Transverse colon (tissue), 4 donors: ENCODE measurements at regions not wholly inside any gene's neighbourhood (a gene's known extent, or its start where the extent isn't known, plus 50 kb on each side); places are given as distances from the start of the nearest gene placed in this dataset.
"Not testable (repeated sequence)": the region's sequence is repeated elsewhere in the genome, so short reads cannot be mapped to it uniquely, and the experiment has no call there.

ENCODE experiments used
- DNase-seq: peaks from one replicate; pipeline ENCODE4 v3.0.0-alpha.2; 2019
- H3K27ac ChIP-seq, 4 donors: fragments of 200-600 bp; sonication (generic); 2 replicates each; pipeline ENCODE4 v1.5.1; 2016 to 2018; ENCODE audit warnings: inconsistent platforms in 4 of 4
- H3K27me3 ChIP-seq: fragments of 200-600 bp; sonication (generic); 2 replicates; pipeline ENCODE4 v1.5.1; 2017; ENCODE audit warnings: inconsistent platforms
- H3K36me3 ChIP-seq, 4 donors: fragments of 200-600 bp; sonication (generic); 2 replicates each; pipeline ENCODE4 v1.5.1; 2017 to 2019; ENCODE audit warnings: inconsistent platforms in 4 of 4
- H3K4me1 ChIP-seq, 4 donors: fragments of 200-600 bp; sonication (generic); 2 replicates each; pipeline ENCODE4 v1.5.1; 2017 to 2020; ENCODE audit warnings: inconsistent platforms in 4 of 4
- H3K4me3 ChIP-seq, 4 donors: fragments of 200-600 bp; sonication (generic); 1 replicate in 1 of 4; 2 replicates in 3 of 4; pipeline versions ENCODE4 v1.5.1 to v1.6.1; 2017 to 2019; ENCODE audit warnings: inconsistent platforms in 4 of 4
- H3K9me3 ChIP-seq, 2 donors: fragments of 200-600 bp; sonication (generic); 2 replicates each; pipeline ENCODE4 v1.5.1; 2017 to 2019; ENCODE audit warnings: inconsistent platforms in 2 of 2
- CTCF ChIP-seq, 5 experiments: fragments of 200-600 bp in 3 of 5; fragments of 450-650 bp in 2 of 5; sonication (generic) in 3 of 5; IDR thresholded peaks; 1 replicate in 2 of 5; 2 replicates in 3 of 5; pipeline ENCODE4 v1.5.1; 2016 to 2017; ENCODE audit warnings: antibody characterized with exemption in 5 of 5, inconsistent platforms in 3 of 5, mild to moderate bottlenecking in 2 of 5, moderate library complexity in 1 of 5
- EP300 ChIP-seq: sonication (generic); formaldehyde crosslinking; IDR thresholded peaks from one replicate; pipeline ENCODE4 v1.6.1; 2017; ENCODE audit warnings: antibody characterized with exemption, low read depth
- POLR2A ChIP-seq: fragments of 450-650 bp; IDR thresholded peaks from one replicate; pipeline ENCODE4 v1.6.1; 2016; ENCODE audit warnings: antibody characterized with exemption, mild to moderate bottlenecking, moderate library complexity
- POLR2AphosphoS5 ChIP-seq, 3 donors: sonication (generic); formaldehyde crosslinking; IDR thresholded peaks; one replicate each; pipeline ENCODE4 v1.6.1; 2016; ENCODE audit warnings: antibody characterized with exemption in 3 of 3
- WGBS, 2 donors: methylation state at CpG; one replicate each; pipeline ENCODE4 v1.1.5; 2018; ENCODE audit warnings: low coverage in 1 of 2; 5-methylcytosine and 5-hydroxymethylcytosine counted together
- in situ Hi-C, 4 donors: fragments of 200-750 bp; cut with MboI; loops; one replicate each; pipeline versions ENCODE4 v1.15.0 to v1.15.1; 2017; ENCODE audit warnings: low sequenced_read_pairs in 3 of 4, low pct_ligation_motif_present in 1 of 4, low pct_unique_long_range_greater_than_20kb in 1 of 4
- intact Hi-C: fragments of 100-400 bp; cut with DNase I; formaldehyde crosslinking; loops from one replicate; pipeline ENCODE4 v1.15.1; 2023; ENCODE audit warnings: low total_unique reads

GRCh38 chr3:5768281-5768945 is 580.9 kb downstream of the EDEM1 start:
- Histone ChIP-seq H3K36me3 (no peaks in the 10 kb centered on the region), H3K27ac (no peak overlapping the region), H3K9me3 (no peaks in the 10 kb centered on the region), H3K4me1 (no peaks in the 10 kb centered on the region), H3K4me3 (no peak overlapping the region), H3K27me3 (no peaks in the 10 kb centered on the region)
- TF ChIP-seq POLR2A (no peak), POLR2AphosphoS5 (IDR thresholded peaks at IDR 0.05) (no peak), EP300 (no peak), CTCF (IDR thresholded peaks at IDR 0.05) (no peak)
- no peak for DNase-seq
- intact Hi-C loops = no loop called here
- WGBS, 2 donors = 54 to 70% methylated on average over 6 of the region's 6 CpGs
- in situ Hi-C loops = no loop called here

GRCh38 chr3:5769825-5770224 is 582.3 kb downstream of the EDEM1 start:
- H3K9me3 ChIP-seq = no peaks in the 10 kb centered on the region
- no peaks in the 10 kb centered on the region for H3K4me1 ChIP-seq
- intact Hi-C loops (no loop called here), in situ Hi-C loops (no loop called here)
- no peaks in the 10 kb centered on the region for H3K27me3 ChIP-seq
- no peaks in the 10 kb centered on the region for H3K36me3 ChIP-seq
- DNase-seq = no peak
- H3K4me3 ChIP-seq = no peak overlapping the region
- 59 to 81% methylated on average over 3 to 5 of the region's 5 CpGs for WGBS, 2 donors
- TF ChIP-seq EP300 = no peak
- TF ChIP-seq POLR2AphosphoS5 (IDR thresholded peaks at IDR 0.05) = no peak
- TF ChIP-seq CTCF (IDR thresholded peaks at IDR 0.05) = no peak
- TF ChIP-seq POLR2A = no peak
- no peak overlapping the region for H3K27ac ChIP-seq

- no peaks in the 10 kb centered on the region for H3K36me3 ChIP-seq
- intact Hi-C loops = no loop called here
- no peaks in the 10 kb centered on the region for H3K27me3 ChIP-seq
- H3K4me1 ChIP-seq = no peaks in the 10 kb centered on the region
- TF ChIP-seq EP300 (no peak), POLR2A (no peak), CTCF (IDR thresholded peaks at IDR 0.05) (no peak), POLR2AphosphoS5 (IDR thresholded peaks at IDR 0.05) (no peak)
- in situ Hi-C loops = no loop called here
- no peak overlapping the region for H3K27ac ChIP-seq
- no peaks in the 10 kb centered on the region for H3K9me3 ChIP-seq
- WGBS, 2 donors = 56 to 68% methylated on average over 3 to 7 of the region's 7 CpGs
- no peak overlapping the region for H3K4me3 ChIP-seq
- no peak for DNase-seq
Observed at GRCh38 chr3:5774337-5774736, 586.8 kb downstream of the EDEM1 start.

- H3K4me3 ChIP-seq, H3K36me3 ChIP-seq, H3K27me3 ChIP-seq, H3K9me3 ChIP-seq, H3K27ac ChIP-seq, H3K4me1 ChIP-seq, intact Hi-C loops, DNase-seq, in situ Hi-C loops: not testable (repeated sequence)
- 83 to 91% methylated on average over 1 to 3 of the region's 3 CpGs for WGBS, 2 donors
Observed at GRCh38 chr3:5775100-5775499, 587.6 kb downstream of the EDEM1 start.

- TF ChIP-seq POLR2A (no peak), EP300 (no peak), CTCF (IDR thresholded peaks at IDR 0.05) (no peak)
- intact Hi-C loops (no loop called here), in situ Hi-C loops (no loop called here)
- no peak for DNase-seq
- Histone ChIP-seq H3K9me3 (no peaks in the 10 kb centered on the region), H3K27ac (no peak overlapping the region), H3K4me1 (peaks cover 0 to 5% (median 0%) of the 10 kb centered on the region in 4 donors), H3K27me3 (no peaks in the 10 kb centered on the region), H3K36me3 (no peaks in the 10 kb centered on the region), H3K4me3 (no peak overlapping the region)
Observed at GRCh38 chr3:5784690-5785089, 597.2 kb downstream of the EDEM1 start.
